GM21360 (cell line): ENCODE measurements at regions not wholly inside any gene's neighbourhood (a gene's known extent, or its start where the extent isn't known, plus 50 kb on each side); places are given as distances from the start of the nearest gene placed in this dataset.
"Not testable (repeated sequence)": the region's sequence is repeated elsewhere in the genome, so short reads cannot be mapped to it uniquely, and the experiment has no call there.

ENCODE experiments used
- ATAC-seq: cut with Tn5 transposase; IDR thresholded peaks from one replicate; pipeline ENCODE4 v1.9.1; 2021; ENCODE audit warnings: mild to moderate bottlenecking, moderate library complexity; ENCODE audit not compliant: unreplicated experiment

GRCh38 chr15:22239806-22240180, 159.5 kb downstream of the OR4M2 start:
- no peak for ATAC-seq

DNA sequence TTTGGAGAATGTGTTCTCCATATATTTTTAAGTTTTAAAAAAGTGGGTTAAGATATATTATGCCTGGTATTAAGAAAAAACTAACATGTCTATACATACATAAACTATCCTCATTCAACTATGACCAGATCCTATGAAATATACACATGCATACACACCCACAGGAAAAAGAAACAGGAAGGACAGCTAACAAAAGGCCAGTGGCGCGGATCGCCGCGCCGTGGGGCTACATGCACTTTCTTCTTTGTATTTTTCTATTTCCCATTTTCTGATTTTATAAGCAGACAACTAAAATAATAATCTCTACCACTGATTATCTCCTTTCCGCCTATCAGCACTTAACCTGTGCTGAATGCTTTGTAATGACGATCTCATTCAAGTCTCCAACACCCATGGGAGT, 160.1 kb downstream of the OR4M2 start:
- ATAC-seq = no peak

DNA sequence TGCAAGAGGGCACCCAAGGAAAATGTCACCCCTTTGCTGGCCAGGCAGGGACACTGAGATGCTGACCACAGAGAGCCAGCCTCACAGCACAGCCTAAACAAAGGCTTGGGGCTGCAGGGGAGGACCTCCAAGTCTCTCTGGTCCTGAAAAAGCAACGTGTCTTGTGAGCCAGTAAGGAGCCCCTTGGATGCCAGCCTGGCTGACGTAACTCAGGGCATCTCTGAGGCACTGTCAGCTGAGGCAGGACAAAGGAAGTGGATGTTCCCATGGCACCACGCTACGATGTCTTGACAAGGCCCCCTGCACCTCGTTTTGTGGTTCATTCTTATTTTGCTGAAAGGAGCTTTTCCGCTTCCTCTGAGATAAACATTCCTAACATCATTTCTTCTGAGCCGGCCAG, 160.7 kb downstream of the OR4M2 start:
- no peak for ATAC-seq

GRCh38 chr15:22241451-22241850, 161.1 kb downstream of the OR4M2 start:
- ATAC-seq = no peak

DNA sequence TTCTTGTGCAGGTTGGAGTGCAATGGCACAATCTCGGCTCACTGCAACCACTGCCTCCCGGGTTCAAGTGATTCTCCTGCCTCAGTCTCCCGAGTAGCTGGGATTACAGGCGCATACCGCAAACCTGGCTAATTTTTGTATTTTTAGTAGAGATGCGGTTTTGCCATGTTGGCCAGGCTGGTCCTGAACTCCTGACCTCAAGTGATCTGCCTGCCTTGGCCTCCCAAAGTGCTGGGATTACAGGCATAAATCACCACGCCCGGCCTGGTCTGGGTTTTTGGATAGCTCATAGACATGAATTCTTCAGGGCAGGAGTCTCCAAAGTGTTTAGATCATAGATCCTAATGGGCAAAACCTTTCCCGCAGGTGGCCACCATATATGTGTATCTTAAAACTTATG, 162.0 kb downstream of the OR4M2 start:
- not testable (repeated sequence) for ATAC-seq

- no peak for ATAC-seq
Observed at GRCh38 chr15:22243440-22244130, 163.3 kb downstream of the OR4M2 start.

DNA sequence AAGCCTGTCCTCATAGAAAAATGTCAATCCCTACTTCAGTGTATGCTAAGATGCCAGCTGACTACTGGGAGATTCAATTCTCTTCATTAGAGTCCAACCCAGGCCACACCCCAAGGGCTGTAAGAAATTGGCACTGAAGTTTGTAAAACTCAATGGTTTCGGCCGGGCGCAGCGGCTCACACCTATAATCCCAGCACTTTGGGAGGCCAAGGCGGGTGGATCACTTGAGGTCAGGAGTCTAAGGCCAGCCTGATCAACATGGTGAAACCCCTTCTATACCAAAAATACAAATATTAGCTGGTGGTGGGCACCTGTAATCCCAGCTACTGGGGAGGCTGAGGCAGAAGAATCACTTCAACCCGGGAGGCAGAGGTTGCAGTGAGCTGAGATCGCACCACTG, 169.2 kb downstream of the OR4M2 start:
- not testable (repeated sequence) for ATAC-seq

DNA sequence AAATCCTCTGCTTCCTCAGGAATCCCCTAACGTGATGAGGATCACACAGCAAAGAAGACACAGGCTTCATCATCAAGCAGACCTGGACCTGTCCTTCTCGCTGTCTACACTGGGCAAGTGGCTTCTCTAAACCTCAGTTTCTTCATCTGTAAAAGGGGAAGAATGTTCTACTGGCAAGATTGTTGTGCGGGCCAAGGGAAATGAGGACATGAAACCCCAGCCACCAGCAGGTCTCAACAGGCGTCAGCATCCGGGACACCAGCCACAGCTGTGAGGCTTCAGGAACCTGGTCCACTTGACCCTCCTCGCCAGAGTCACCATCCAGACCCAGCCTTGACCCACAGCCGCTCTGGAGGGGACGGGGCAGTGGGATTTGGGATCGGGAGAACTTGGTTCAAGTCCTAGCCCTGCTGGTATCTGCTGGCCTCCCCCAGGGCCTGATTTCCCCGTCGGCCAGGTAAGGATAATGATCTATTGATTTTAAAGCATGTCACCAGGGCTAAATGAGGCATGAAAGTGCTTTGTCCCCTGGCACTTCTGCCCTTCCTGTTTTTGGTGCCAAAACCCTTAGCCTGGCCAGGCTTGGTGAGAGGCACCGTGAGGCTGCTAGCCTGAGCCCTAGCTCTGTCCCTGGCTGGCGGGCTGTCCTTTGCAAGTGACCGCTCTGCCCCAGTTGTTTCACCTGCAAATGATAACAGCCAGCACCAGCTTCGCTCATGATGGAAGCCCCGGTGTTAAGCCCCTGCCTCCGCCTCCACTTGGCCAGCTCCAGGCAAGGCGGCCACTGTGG, 170.4 kb downstream of the OR4M2 start:
- ATAC-seq = not testable (repeated sequence)

DNA sequence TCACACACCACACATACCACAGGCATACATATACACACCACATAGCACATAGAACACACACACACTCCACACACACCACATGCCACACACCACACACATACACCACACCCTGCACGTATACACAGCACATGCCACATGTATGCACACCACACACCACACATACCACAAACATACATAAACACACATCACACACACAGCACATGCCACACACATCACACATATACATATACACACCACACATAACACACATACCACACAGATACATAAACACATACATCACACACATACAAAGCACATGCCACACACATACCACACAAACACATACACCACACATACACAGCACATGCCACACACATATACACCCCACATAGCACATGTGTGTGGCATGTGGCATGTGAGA, 171.1 kb downstream of the OR4M2 start:
- ATAC-seq = no peak

DNA sequence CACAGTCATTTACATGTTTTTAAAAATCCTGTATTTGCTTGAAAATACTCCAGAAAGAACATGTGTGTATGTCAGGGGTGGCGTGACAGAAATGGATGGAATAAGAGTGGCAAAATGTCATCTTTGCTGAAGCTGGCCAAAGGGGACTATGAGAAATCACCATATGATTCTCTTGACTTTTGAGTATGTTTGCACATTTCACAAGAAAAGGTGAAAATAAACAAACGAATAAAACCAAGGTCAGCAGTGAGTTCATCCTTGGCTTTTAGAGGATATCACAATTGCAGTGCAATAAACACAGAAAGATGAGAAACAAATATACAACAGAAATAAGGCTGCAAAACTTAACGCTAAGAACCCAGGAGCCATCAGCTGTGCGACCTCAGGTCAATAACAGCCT, 171.7 kb downstream of the OR4M2 start:
- ATAC-seq = not testable (repeated sequence)

- ATAC-seq = not testable (repeated sequence)
Observed at GRCh38 chr15:22252521-22252920, 172.2 kb downstream of the OR4M2 start.

- ATAC-seq = not testable (repeated sequence)
Observed at GRCh38 chr15:22253002-22253675, 172.8 kb downstream of the OR4M2 start.

DNA sequence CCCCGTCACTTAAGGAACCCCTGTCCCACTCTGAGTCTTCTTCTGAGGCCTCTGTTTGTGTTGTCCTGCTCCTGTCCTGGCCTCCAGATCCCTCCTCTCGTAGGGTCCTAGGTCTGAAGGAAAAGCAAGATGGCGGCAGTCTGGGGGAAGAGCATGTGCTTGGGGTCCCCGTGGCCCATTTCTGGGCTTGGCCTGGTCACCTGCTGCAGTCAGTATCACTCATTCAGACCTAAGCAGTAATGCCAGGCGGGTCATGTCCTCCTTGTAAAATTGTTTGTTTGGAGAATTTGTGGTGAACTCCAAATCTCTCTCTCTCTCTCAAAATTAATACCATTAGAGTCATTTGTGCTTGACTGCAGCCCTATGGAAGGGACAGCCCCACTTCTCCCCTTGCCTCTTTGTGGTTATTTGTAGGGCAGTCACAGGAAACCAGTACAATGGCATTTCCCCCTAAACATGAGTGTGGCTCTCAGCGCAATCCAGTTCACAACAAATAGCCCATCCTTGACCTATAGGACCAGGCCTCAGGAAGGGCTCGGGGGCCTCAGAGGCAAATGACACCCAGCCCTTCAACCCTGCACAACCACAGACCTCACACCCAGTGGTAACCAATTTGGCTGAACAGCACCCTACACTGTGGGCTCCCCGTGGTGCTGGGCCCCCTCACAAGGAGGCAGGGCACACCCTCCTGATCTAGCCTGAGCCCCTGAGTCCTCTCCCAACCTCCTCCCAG, 173.5 kb downstream of the OR4M2 start:
- ATAC-seq = peak; percentile 80

DNA sequence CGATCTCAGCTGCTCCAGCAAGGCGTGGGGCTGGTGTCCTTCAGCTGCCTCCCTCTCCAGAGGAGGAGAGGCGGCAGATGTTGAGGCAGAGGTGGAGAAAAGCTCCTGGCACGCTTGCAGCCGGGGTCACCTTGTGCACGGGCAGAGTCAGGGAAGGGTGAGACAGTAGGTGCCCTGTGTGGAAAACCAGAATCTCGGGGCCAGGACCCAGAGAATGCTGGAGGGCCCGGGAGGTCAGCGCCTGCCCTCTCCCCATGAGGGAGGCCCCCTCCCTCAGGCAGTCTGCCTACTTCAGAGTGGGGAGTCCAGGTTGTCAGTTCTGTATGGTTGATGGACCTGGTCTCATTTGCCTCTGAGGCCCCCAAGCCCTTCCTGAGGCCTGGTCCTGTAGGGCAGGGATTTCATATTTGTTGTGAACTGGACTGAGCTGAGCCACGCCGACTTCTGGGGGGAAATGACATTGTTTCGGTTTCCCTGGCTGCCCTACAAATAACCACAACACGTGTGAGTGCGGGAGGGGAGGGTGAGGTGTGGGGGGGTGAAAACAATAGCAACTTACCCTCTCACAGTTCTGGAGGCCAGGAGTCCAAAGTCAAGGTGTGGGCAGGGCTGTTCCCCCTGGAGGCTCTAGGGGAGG, 174.2 kb downstream of the OR4M2 start:
- peak; percentile 34 for ATAC-seq

GRCh38 chr15:22255606-22256005, 175.3 kb downstream of the OR4M2 start:
- not testable (repeated sequence) for ATAC-seq

DNA sequence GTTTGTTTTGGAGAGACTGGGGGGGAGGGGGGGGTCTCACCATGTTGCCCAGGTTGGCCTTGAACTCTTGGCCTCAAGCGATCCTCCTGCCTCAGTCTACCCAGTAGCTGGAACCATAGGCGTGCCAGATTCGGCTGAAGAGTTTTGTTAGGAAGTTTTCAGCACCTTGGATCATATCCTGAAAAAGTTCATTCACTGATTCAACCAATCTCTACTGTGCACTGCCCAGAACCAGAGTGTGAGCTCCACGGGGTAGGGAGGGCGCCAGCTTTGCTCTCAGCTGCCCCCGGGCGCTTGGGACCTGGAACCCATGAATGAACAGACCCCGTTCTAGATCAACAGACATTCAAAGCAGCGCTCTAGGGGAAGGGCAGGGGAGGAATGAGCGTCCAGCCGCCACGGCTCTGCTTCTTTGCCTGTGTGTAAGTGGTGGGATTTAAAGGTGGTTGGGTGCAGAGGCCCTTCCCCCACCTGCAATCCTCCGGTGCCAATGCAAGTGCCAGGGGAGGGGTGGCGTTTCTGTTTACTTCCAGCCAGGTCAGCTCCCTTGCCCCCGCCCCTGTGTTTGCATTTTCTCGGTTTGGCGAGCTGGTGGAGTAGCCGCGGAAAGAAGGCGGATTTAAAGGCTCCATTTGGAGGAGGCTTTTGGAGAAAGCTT, 176.2 kb downstream of the OR4M2 start:
- ATAC-seq = not testable (repeated sequence)

DNA sequence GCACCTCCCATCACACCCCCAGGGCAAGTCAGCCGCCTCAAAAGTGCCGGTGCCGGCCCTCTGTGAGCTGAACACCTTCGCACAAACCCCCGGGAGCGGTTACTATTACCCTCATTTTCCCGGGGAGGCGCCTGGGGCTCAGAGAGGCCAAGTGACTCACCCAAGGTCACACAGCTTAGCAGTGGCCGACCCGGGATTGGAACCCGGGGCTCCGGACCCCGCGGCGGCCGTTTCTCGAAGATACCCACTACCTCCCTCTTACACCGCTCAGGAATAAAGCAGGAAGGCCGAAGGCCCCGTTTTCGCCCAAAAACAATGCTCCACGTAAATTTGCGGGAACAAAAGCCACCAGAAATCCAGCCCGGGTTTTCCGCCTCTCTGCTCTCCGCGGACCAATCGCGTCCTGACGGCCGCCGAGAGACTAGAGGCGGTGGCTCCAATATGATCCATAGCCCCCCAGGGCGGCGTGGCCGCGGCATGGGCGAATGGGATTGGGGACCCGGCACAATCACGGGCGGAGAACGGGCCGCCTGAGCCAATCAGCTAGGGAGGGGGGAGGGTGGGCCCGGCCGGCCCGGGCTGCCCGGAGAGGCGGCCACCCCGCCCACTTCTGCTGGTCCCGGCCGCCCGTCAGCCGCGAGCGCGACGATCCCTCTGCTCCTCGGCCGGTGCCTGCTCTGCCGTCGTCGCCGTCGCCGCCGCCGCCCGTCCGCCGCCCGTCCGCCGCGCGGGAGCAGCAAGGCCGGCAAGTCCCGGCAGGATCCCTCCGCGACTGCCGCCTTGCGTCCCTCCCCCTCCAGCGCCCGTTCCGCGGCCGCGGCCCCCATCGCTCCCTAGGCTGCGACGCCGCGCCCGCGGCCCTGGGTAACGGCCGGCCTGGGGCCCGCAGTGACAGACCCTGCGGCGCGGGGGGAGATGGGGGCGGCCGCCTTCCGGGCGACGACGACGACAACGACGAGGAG, 177.0 kb downstream of the OR4M2 start:
- no peak for ATAC-seq

GRCh38 chr15:22258009-22258397, 177.7 kb downstream of the OR4M2 start:
- no peak for ATAC-seq
